PC-3 (cell line): ENCODE measurements at regions not wholly inside any gene's neighbourhood (a gene's known extent, or its start where the extent isn't known, plus 50 kb on each side); places are given as distances from the start of the nearest gene placed in this dataset.

Experiments used
- ATAC-seq: fragments of 200-7000 bp; cut with Tn5 transposase; 2 replicates; pipeline ENCODE4 v1.9.1; 2020; ENCODE audit warnings: mild to moderate bottlenecking, moderate library complexity
- BruUV-seq: library from RNA; stranded (reverse); fragments of 400-500 nt; replicated peaks from 2 replicates; lab custom pipeline; 2021; lab: Mats Ljungman, UMichigan
- CTCF ChIA-PET: fragments of 300-600 bp; sonication (Branson Sonifier 250); formaldehyde crosslinking; loops from one replicate; lab custom pipeline; 2022; ENCODE audit warnings: antibody characterized with exemption; lab: Charles Lee
- POLR2A ChIA-PET: fragments of 300-600 bp; sonication (Branson Sonifier 250); formaldehyde crosslinking; loops from one replicate; lab custom pipeline; 2022; ENCODE audit warnings: antibody characterized with exemption; ENCODE audit not compliant: unreplicated experiment; lab: Charles Lee
- DNase-seq: peaks from one replicate; pipeline ENCODE4 v3.0.0-alpha.2; 2015
- H2AFZ ChIP-seq: fragments of 300-600 bp; sonication (generic); 2 replicates; pipeline ENCODE4 v1.6.0; 2016; ENCODE audit warnings: antibody characterized with exemption, low read length
- H3F3A ChIP-seq: fragments of 300-600 bp; sonication (generic); one replicate; pipeline ENCODE4 v1.6.0; 2017; ENCODE audit warnings: antibody characterized with exemption, low read length, control low read depth, mild to moderate bottlenecking; ENCODE audit not compliant: unreplicated experiment
- H3K27ac ChIP-seq: fragments of 300-600 bp; sonication (generic); 2 replicates; pipeline ENCODE4 v1.5.1; 2016; ENCODE audit warnings: mild to moderate bottlenecking, low read length
- H3K27me3 ChIP-seq: fragments of 300-600 bp; sonication (generic); 2 replicates; pipeline ENCODE4 v1.6.1; 2016; ENCODE audit warnings: low read length, mixed read lengths
- H3K36me3 ChIP-seq: fragments of 300-600 bp; sonication (generic); 2 replicates; pipeline ENCODE4 v1.6.1; 2016; ENCODE audit warnings: low read depth, mixed run types, low read length, mixed read lengths
- H3K4me1 ChIP-seq: fragments of 300-600 bp; sonication (generic); 2 replicates; pipeline ENCODE4 v1.5.1; 2016; ENCODE audit warnings: low read length; ENCODE audit not compliant: insufficient read depth
- H3K4me2 ChIP-seq: fragments of 300-600 bp; sonication (generic); 2 replicates; pipeline ENCODE4 v1.6.0; 2016; ENCODE audit warnings: low read length
- H3K4me3 ChIP-seq: fragments of 300-600 bp; sonication (generic); 2 replicates; pipeline ENCODE4 v1.5.1; 2016; ENCODE audit warnings: mild to moderate bottlenecking, low read length, mixed read lengths
- H3K79me2 ChIP-seq: fragments of 300-600 bp; sonication (generic); 2 replicates; pipeline ENCODE4 v1.6.1; 2017; ENCODE audit warnings: low read length, mixed read lengths
- H3K9ac ChIP-seq: fragments of 300-600 bp; sonication (generic); 2 replicates; pipeline ENCODE4 v1.6.0; 2016; ENCODE audit warnings: mild to moderate bottlenecking, low read length
- H3K9me2 ChIP-seq: fragments of 300-600 bp; sonication (generic); replicated peaks from 2 replicates; pipeline ENCODE4 v1.6.1; 2016; ENCODE audit warnings: mixed run types, low read length, mixed read lengths
- H3K9me3 ChIP-seq: fragments of 300-600 bp; sonication (generic); 2 replicates; pipeline ENCODE4 v1.6.1; 2016; ENCODE audit warnings: low read length, mixed read lengths
- H4K20me1 ChIP-seq: fragments of 300-600 bp; sonication (generic); 2 replicates; pipeline ENCODE4 v1.6.1; 2016; ENCODE audit warnings: low read length, mixed read lengths
- EZH2 ChIP-seq: fragments of 300-600 bp; sonication (generic); IDR thresholded peaks from one replicate; pipeline ENCODE4 v1.6.1; 2017; ENCODE audit warnings: antibody characterized with exemption, mild to moderate bottlenecking, low read length; ENCODE audit not compliant: unreplicated experiment
- EZH2phosphoT487 ChIP-seq: fragments of 300-600 bp; sonication (generic); IDR thresholded peaks from 2 replicates; pipeline ENCODE4 v1.6.1; 2018; ENCODE audit warnings: mild to moderate bottlenecking, antibody characterized with exemption, low read length, borderline replicate concordance
- intact Hi-C: fragments of 100-400 bp; cut with micrococcal nuclease; formaldehyde crosslinking; loops from 2 replicates; pipeline ENCODE4 v1.9.0; 2023
- TF ChIP-seq, protein P1 (sequence below): fragments of 300-600 bp; sonication (generic); conservative IDR thresholded peaks from 2 replicates; pipeline ENCODE4 v1.5.1; 2017; ENCODE audit warnings: antibody characterized with exemption, low read depth, mild to moderate bottlenecking, low read length

- ATAC-seq (no peak), DNase-seq (no peak)
- Histone ChIP-seq H4K20me1 (no peaks in the 10 kb centered on the region), H3K4me3 (no peak overlapping the region), H3K27me3 (0 out of 2 replicates have a peak, but pooled peaks cover 3% of the 10 kb centered on the region), H3K27ac (no peak overlapping the region), H3K4me1 (no peaks in the 10 kb centered on the region), H3K36me3 (no peaks in the 10 kb centered on the region), H2AFZ (no peak overlapping the region), H3K9ac (no peak overlapping the region), H3K79me2 (no peaks in the 10 kb centered on the region), H3K9me3 (no peaks in the 10 kb centered on the region), H3F3A (no peaks in the 10 kb centered on the region), H3K9me2 (no peaks in the 10 kb centered on the region), H3K4me2 (no peak overlapping the region)
- intact Hi-C loops: no loop called here
- BruUV-seq: no TSS peak
- POLR2A ChIA-PET: no interaction called here
- CTCF ChIA-PET: no interaction called here
- TF ChIP-seq, protein P1, sequence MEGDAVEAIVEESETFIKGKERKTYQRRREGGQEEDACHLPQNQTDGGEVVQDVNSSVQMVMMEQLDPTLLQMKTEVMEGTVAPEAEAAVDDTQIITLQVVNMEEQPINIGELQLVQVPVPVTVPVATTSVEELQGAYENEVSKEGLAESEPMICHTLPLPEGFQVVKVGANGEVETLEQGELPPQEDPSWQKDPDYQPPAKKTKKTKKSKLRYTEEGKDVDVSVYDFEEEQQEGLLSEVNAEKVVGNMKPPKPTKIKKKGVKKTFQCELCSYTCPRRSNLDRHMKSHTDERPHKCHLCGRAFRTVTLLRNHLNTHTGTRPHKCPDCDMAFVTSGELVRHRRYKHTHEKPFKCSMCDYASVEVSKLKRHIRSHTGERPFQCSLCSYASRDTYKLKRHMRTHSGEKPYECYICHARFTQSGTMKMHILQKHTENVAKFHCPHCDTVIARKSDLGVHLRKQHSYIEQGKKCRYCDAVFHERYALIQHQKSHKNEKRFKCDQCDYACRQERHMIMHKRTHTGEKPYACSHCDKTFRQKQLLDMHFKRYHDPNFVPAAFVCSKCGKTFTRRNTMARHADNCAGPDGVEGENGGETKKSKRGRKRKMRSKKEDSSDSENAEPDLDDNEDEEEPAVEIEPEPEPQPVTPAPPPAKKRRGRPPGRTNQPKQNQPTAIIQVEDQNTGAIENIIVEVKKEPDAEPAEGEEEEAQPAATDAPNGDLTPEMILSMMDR: no peak
- TF ChIP-seq EZH2phosphoT487 (no peak), EZH2 (no peak)
Observed at GRCh38 chr1:229180161-229180560, 90.8 kb upstream of the RAB4A start.

DNA sequence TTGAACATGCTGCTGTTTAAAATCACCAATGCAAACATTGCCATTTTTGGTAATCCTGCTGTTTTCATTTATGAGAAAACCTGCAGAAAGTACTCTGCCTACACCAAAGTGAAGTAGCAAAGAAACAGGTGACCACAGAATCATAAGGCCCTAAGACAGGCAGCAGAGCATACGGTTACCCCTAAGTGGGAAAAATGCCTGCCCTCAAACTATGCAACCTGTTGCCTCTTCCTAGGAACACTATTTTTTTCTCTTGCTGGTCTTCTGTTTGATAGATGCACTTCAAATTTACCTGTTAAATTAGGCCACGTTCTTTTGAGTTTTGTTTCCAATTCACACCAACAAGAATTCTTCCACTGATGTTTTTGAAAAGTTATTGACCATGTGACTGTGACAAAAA is 89.5 kb upstream of the RAB4A start:
- DNase-seq: no peak
- no peaks in the 10 kb centered on the region for H3K9me3 ChIP-seq
- no TSS peak for BruUV-seq

GRCh38 chr1:229183588-229183987 is 87.3 kb upstream of the RAB4A start:
- H3K4me2 ChIP-seq: no peak overlapping the region
- ChIA-PET POLR2A (no interaction called here), CTCF (no interaction called here)
- H3K4me3 ChIP-seq: no peak overlapping the region
- H3K4me1 ChIP-seq: no peaks in the 10 kb centered on the region
- intact Hi-C loops: no loop called here
- DNase-seq (no peak), ATAC-seq (no peak)
- H3K9ac ChIP-seq: no peak overlapping the region
- TF ChIP-seq EZH2 (no peak), EZH2phosphoT487 (no peak)
- TF ChIP-seq, protein P1: no peak
- H3K9me3 ChIP-seq: no peaks in the 10 kb centered on the region
- H3K27ac ChIP-seq: no peak overlapping the region
- no TSS peak for BruUV-seq
- no peaks in the 10 kb centered on the region for H3K79me2 ChIP-seq
- no peaks in the 10 kb centered on the region for H3K27me3 ChIP-seq
- no peaks in the 10 kb centered on the region for H3K36me3 ChIP-seq
- H3K9me2 ChIP-seq: no peaks in the 10 kb centered on the region
- H3F3A ChIP-seq: no peaks in the 10 kb centered on the region
- no peaks in the 10 kb centered on the region for H4K20me1 ChIP-seq
- no peak overlapping the region for H2AFZ ChIP-seq

More for the DNA sequence above, 89.5 kb upstream of the RAB4A start:
- Histone ChIP-seq H2AFZ (no peak overlapping the region), H3K4me2 (no peak overlapping the region), H3K79me2 (no peaks in the 10 kb centered on the region), H3K4me3 (no peak overlapping the region), H3K9me2 (no peaks in the 10 kb centered on the region), H3K4me1 (no peaks in the 10 kb centered on the region), H3K9ac (no peak overlapping the region), H4K20me1 (no peaks in the 10 kb centered on the region), H3F3A (no peaks in the 10 kb centered on the region), H3K27ac (no peak overlapping the region), H3K36me3 (no peaks in the 10 kb centered on the region), H3K27me3 (0 out of 2 replicates have a peak, but pooled peaks cover 3% of the 10 kb centered on the region)
- no peak for ATAC-seq
- intact Hi-C loops: no loop called here
- no peak for TF ChIP-seq EZH2phosphoT487
- TF ChIP-seq, protein P1: no peak
- no peak for TF ChIP-seq EZH2
- POLR2A ChIA-PET: no interaction called here
- CTCF ChIA-PET: no interaction called here
